Activated CD8-positive, alpha-beta T cell treated with anti-CD3 and anti-CD28 coated beads for 36 hours (primary cell): ENCODE measurements at regions not wholly inside any gene's neighbourhood (a gene's known extent, or its start where the extent isn't known, plus 50 kb on each side); places are given as distances from the start of the nearest gene placed in this dataset.

ENCODE experiments used
- ATAC-seq: fragments of 200-7000 bp; cut with Tn5 transposase; one replicate; pipeline ENCODE4 v1.10.0; 2021; ENCODE audit warnings: mild to moderate bottlenecking, moderate library complexity
- CTCF ChIA-PET: fragments of 350-600 bp; sonication (Branson Sonifier 250); formaldehyde crosslinking; loops from one replicate; lab custom pipeline; 2021; ENCODE audit warnings: antibody characterized with exemption; lab: Charles Lee
- POLR2A ChIA-PET: fragments of 350-600 bp; sonication (Branson Sonifier 250); formaldehyde crosslinking; loops from one replicate; lab custom pipeline; 2021; ENCODE audit warnings: antibody characterized with exemption; lab: Charles Lee
- DNase-seq: peaks from one replicate; pipeline ENCODE4 v3.0.0-alpha.2; 2020
- H3K27ac Mint-ChIP-seq: one replicate; pipeline ENCODE4 v1.8.0; 2021; ENCODE audit warnings: mild to moderate bottlenecking, mixed read lengths
- H3K27me3 Mint-ChIP-seq: one replicate; pipeline ENCODE4 v1.8.0; 2021; ENCODE audit warnings: mixed read lengths
- H3K36me3 Mint-ChIP-seq: one replicate; pipeline ENCODE4 v1.8.0; 2021; ENCODE audit warnings: low read depth, mixed read lengths
- H3K4me1 Mint-ChIP-seq: one replicate; pipeline ENCODE4 v1.8.0; 2021; ENCODE audit warnings: low read depth, mixed read lengths
- H3K4me3 Mint-ChIP-seq: one replicate; pipeline ENCODE4 v1.8.0; 2021; ENCODE audit warnings: mild to moderate bottlenecking, moderate library complexity, mixed read lengths
- H3K9me3 Mint-ChIP-seq: one replicate; pipeline ENCODE4 v1.8.0; 2021; ENCODE audit warnings: mixed read lengths
- CTCF ChIP-seq: fragments of 200-600 bp; IDR thresholded peaks from one replicate; pipeline ENCODE4 v1.8.0; 2022; ENCODE audit warnings: antibody characterized with exemption, mild to moderate bottlenecking
- intact Hi-C: fragments of 100-400 bp; cut with micrococcal nuclease; formaldehyde crosslinking; loops from one replicate; pipeline ENCODE4 v1.10.0; 2022

- Mint-ChIP-seq H3K4me1 (no peaks in the 10 kb centered on the region), H3K27me3 (no peaks in the 10 kb centered on the region), H3K27ac (no peak overlapping the region), H3K9me3 (peaks cover 6% of the 10 kb centered on the region), H3K36me3 (no peaks in the 10 kb centered on the region), H3K4me3 (no peak overlapping the region)
- intact Hi-C loops = no loop called here
- ATAC-seq (no peak), DNase-seq (no peak)
- no peak for TF ChIP-seq CTCF
- POLR2A ChIA-PET = no interaction called here
- CTCF ChIA-PET = no interaction called here
Measured at GRCh38 chr18:28960146-28960545, 783.2 kb upstream of the CDH2 start.

- no peak for TF ChIP-seq CTCF
- H3K9me3 Mint-ChIP-seq = peaks cover 12% of the 10 kb centered on the region
- no peak overlapping the region for H3K27ac Mint-ChIP-seq
- no peak overlapping the region for H3K4me3 Mint-ChIP-seq
- no peaks in the 10 kb centered on the region for H3K27me3 Mint-ChIP-seq
- ChIA-PET POLR2A (no interaction called here), CTCF (no interaction called here)
- no peaks in the 10 kb centered on the region for H3K36me3 Mint-ChIP-seq
- ATAC-seq (no peak), DNase-seq (no peak)
- no peaks in the 10 kb centered on the region for H3K4me1 Mint-ChIP-seq
- intact Hi-C loops = no loop called here
Measured at GRCh38 chr18:28952339-28952738, 775.4 kb upstream of the CDH2 start.

GRCh38 chr18:28947900-28948299, 771.0 kb upstream of the CDH2 start:
- intact Hi-C loops = no loop called here
- no peaks in the 10 kb centered on the region for H3K36me3 Mint-ChIP-seq
- CTCF ChIA-PET = no interaction called here
- no peaks in the 10 kb centered on the region for H3K27me3 Mint-ChIP-seq
- DNase-seq (no peak), ATAC-seq (no peak)
- TF ChIP-seq CTCF = no peak
- POLR2A ChIA-PET = no interaction called here
- H3K9me3 Mint-ChIP-seq = peaks cover 14% of the 10 kb centered on the region
- no peak overlapping the region for H3K4me3 Mint-ChIP-seq
- H3K27ac Mint-ChIP-seq = no peak overlapping the region
- no peaks in the 10 kb centered on the region for H3K4me1 Mint-ChIP-seq

GRCh38 chr18:28946471-28946870, 769.5 kb upstream of the CDH2 start:
- intact Hi-C loops = no loop called here
- no peak overlapping the region for H3K4me3 Mint-ChIP-seq
- ATAC-seq (no peak), DNase-seq (no peak)
- H3K36me3 Mint-ChIP-seq = no peaks in the 10 kb centered on the region
- TF ChIP-seq CTCF = no peak
- no peaks in the 10 kb centered on the region for H3K27me3 Mint-ChIP-seq
- POLR2A ChIA-PET = no interaction called here
- CTCF ChIA-PET = no interaction called here
- H3K9me3 Mint-ChIP-seq = peaks cover 9% of the 10 kb centered on the region
- H3K4me1 Mint-ChIP-seq = no peaks in the 10 kb centered on the region
- H3K27ac Mint-ChIP-seq = no peak overlapping the region

GRCh38 chr18:28922936-28923335, 746.0 kb upstream of the CDH2 start:
- H3K4me3 Mint-ChIP-seq = no peak overlapping the region
- intact Hi-C loops = no loop called here
- POLR2A ChIA-PET = no interaction called here
- no peak for ATAC-seq
- DNase-seq = no peak
- H3K36me3 Mint-ChIP-seq = no peaks in the 10 kb centered on the region
- H3K9me3 Mint-ChIP-seq = peaks cover 5% of the 10 kb centered on the region
- H3K27me3 Mint-ChIP-seq = no peaks in the 10 kb centered on the region
- H3K27ac Mint-ChIP-seq = no peak overlapping the region
- no peak for TF ChIP-seq CTCF
- CTCF ChIA-PET = no interaction called here
- H3K4me1 Mint-ChIP-seq = no peaks in the 10 kb centered on the region
